KMS-11 (cell line): ENCODE measurements at regions not wholly inside any gene's neighbourhood (a gene's known extent, or its start where the extent isn't known, plus 50 kb on each side); places are given as distances from the start of the nearest gene placed in this dataset.

Experiments used
- H2AFZ ChIP-seq: fragments of 200-600 bp; sonication (generic); 2 replicates; pipeline ENCODE4 v1.6.1; 2016; ENCODE audit warnings: antibody characterized with exemption, mixed run types, low read depth
- H3K27ac ChIP-seq: fragments of 200-600 bp; sonication (generic); 2 replicates; pipeline ENCODE4 v1.6.1; 2016; ENCODE audit warnings: mild to moderate bottlenecking, mixed run types
- H3K27me3 ChIP-seq: fragments of 200-600 bp; sonication (generic); 2 replicates; pipeline ENCODE4 v1.6.1; 2017; ENCODE audit warnings: mild to moderate bottlenecking, low read depth, mixed run types, moderate library complexity; ENCODE audit not compliant: insufficient read depth
- H3K36me3 ChIP-seq: fragments of 200-600 bp; sonication (generic); 2 replicates; pipeline ENCODE4 v1.6.1; 2017; ENCODE audit warnings: mild to moderate bottlenecking, mixed run types; ENCODE audit not compliant: insufficient read depth
- H3K4me1 ChIP-seq: fragments of 200-600 bp; sonication (generic); 2 replicates; pipeline ENCODE4 v1.6.1; 2016; ENCODE audit warnings: mild to moderate bottlenecking, low read depth, mixed run types; ENCODE audit not compliant: poor library complexity, severe bottlenecking
- H3K4me2 ChIP-seq: fragments of 200-600 bp; sonication (generic); 2 replicates; pipeline ENCODE4 v1.7.0; 2016; ENCODE audit warnings: mild to moderate bottlenecking, mixed run types
- H3K4me3 ChIP-seq: fragments of 200-600 bp; sonication (generic); IDR thresholded peaks from 2 replicates; pipeline ENCODE4 v1.6.1; 2017; ENCODE audit warnings: low read depth, low read length, mixed read lengths; ENCODE audit not compliant: insufficient read depth
- H3K79me2 ChIP-seq: fragments of 200-600 bp; sonication (generic); 2 replicates; pipeline ENCODE4 v1.6.1; 2016; ENCODE audit warnings: low read depth, mixed run types; ENCODE audit not compliant: insufficient read depth
- H3K9ac ChIP-seq: fragments of 200-600 bp; sonication (generic); 2 replicates; pipeline ENCODE4 v1.6.1; 2016; ENCODE audit warnings: mild to moderate bottlenecking, mixed run types
- H4K20me1 ChIP-seq: fragments of 200-600 bp; sonication (generic); 2 replicates; pipeline ENCODE4 v1.6.1; 2016; ENCODE audit warnings: mild to moderate bottlenecking, mixed run types; ENCODE audit not compliant: insufficient read depth
- TF ChIP-seq, protein P1 (sequence below): fragments of 200-600 bp; sonication (generic); conservative IDR thresholded peaks from 2 replicates; pipeline ENCODE4 v1.6.1; 2017; ENCODE audit warnings: low read depth, mild to moderate bottlenecking, antibody characterized with exemption, low read length, moderate library complexity, mixed read lengths

GRCh38 chr15:47975427-47975826 lies 145.4 kb upstream of the SLC24A5 start:
- no peaks in the 10 kb centered on the region for H4K20me1 ChIP-seq
- no peaks in the 10 kb centered on the region for H3K79me2 ChIP-seq
- H3K9ac ChIP-seq: no peak overlapping the region
- H3K4me2 ChIP-seq: no peak overlapping the region
- H2AFZ ChIP-seq: no peak overlapping the region
- TF ChIP-seq, protein P1, sequence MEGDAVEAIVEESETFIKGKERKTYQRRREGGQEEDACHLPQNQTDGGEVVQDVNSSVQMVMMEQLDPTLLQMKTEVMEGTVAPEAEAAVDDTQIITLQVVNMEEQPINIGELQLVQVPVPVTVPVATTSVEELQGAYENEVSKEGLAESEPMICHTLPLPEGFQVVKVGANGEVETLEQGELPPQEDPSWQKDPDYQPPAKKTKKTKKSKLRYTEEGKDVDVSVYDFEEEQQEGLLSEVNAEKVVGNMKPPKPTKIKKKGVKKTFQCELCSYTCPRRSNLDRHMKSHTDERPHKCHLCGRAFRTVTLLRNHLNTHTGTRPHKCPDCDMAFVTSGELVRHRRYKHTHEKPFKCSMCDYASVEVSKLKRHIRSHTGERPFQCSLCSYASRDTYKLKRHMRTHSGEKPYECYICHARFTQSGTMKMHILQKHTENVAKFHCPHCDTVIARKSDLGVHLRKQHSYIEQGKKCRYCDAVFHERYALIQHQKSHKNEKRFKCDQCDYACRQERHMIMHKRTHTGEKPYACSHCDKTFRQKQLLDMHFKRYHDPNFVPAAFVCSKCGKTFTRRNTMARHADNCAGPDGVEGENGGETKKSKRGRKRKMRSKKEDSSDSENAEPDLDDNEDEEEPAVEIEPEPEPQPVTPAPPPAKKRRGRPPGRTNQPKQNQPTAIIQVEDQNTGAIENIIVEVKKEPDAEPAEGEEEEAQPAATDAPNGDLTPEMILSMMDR: no peak
- H3K4me3 ChIP-seq: no peak overlapping the region
- H3K27ac ChIP-seq: no peak overlapping the region
- H3K36me3 ChIP-seq: no peaks in the 10 kb centered on the region
- no peaks in the 10 kb centered on the region for H3K27me3 ChIP-seq
- H3K4me1 ChIP-seq: no peaks in the 10 kb centered on the region

DNA sequence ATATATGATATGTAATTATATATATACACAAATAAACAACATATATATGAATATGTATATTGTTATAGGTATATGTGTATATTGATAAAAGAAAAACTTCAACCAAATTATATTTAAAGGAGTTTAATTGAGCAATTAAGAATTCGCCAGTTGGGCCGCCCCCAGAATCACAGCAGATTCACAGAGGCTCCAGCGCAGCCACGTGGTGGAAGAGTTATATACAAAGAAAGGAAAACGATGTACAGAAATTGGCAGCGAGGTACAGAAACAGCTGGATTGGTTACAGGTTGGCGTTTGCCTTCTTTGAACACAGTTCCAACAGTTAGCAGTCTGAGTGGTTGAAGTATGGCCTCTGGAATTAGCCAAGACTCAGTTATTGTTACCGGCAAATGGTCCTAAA lies 137.3 kb upstream of the SLC24A5 start:
- TF ChIP-seq, protein P1: no peak
- Histone ChIP-seq H3K4me3 (no peak overlapping the region), H3K4me2 (no peak overlapping the region), H3K27ac (no peak overlapping the region), H4K20me1 (no peaks in the 10 kb centered on the region), H3K36me3 (no peaks in the 10 kb centered on the region), H3K27me3 (no peaks in the 10 kb centered on the region), H3K79me2 (no peaks in the 10 kb centered on the region), H3K4me1 (peaks cover 24% of the 10 kb centered on the region), H2AFZ (no peak overlapping the region), H3K9ac (no peak overlapping the region)

DNA sequence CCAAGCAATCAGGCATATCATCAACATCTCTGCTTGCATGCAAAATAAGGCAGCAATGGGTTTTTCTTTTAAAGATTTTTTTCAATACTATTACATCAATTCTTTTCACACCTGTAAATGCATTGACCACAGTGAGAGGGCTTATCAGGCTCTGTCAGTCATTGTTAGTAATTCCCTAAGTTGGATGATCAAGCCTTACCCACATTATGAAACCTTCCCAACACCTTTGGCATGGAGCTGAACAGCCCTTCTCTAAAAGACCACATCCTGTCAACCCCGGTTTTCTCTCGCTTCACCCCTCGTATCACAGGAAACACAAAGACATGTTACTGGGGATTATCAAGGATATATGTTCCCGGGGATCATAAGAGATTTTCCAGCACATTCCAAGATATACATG lies 135.2 kb upstream of the SLC24A5 start:
- H3K4me3 ChIP-seq: no peak overlapping the region
- H3K36me3 ChIP-seq: no peaks in the 10 kb centered on the region
- H3K27ac ChIP-seq: no peak overlapping the region
- H2AFZ ChIP-seq: no peak overlapping the region
- TF ChIP-seq, protein P1: no peak
- no peak overlapping the region for H3K4me2 ChIP-seq
- H4K20me1 ChIP-seq: no peaks in the 10 kb centered on the region
- H3K4me1 ChIP-seq: peaks cover 24% of the 10 kb centered on the region
- no peaks in the 10 kb centered on the region for H3K27me3 ChIP-seq
- H3K79me2 ChIP-seq: no peaks in the 10 kb centered on the region
- no peak overlapping the region for H3K9ac ChIP-seq

- Histone ChIP-seq H3K4me2 (no peak overlapping the region), H2AFZ (no peak overlapping the region), H3K27ac (no peak overlapping the region)
Measured at GRCh38 chr15:47987461-47987860, 133.3 kb upstream of the SLC24A5 start.

More at GRCh38 chr15:47987461-47987860, 133.3 kb upstream of the SLC24A5 start:
- Histone ChIP-seq H3K4me1 (peaks cover 24% of the 10 kb centered on the region), H3K79me2 (no peaks in the 10 kb centered on the region), H3K9ac (no peak overlapping the region), H3K27me3 (no peaks in the 10 kb centered on the region), H3K4me3 (no peak overlapping the region), H3K36me3 (no peaks in the 10 kb centered on the region), H4K20me1 (no peaks in the 10 kb centered on the region)
- TF ChIP-seq, protein P1: no peak
